C4-2B (cell line): ENCODE measurements at regions not wholly inside any gene's neighbourhood (a gene's known extent, or its start where the extent isn't known, plus 50 kb on each side); places are given as distances from the start of the nearest gene placed in this dataset.

Experiments
- CTCF ChIP-seq: fragments of 450-650 bp; conservative IDR thresholded peaks from 2 replicates; pipeline ENCODE4 v1.5.1; 2017; ENCODE audit warnings: mild to moderate bottlenecking
- ZFX ChIP-seq: fragments of 450-650 bp; IDR thresholded peaks from 2 replicates; pipeline ENCODE4 v1.6.1; 2017

GRCh38 chr18:1917569-1917968 lies 653.7 kb downstream of the METTL4 start:
- no peak for TF ChIP-seq CTCF
- no peak for TF ChIP-seq ZFX
